Endothelial cell (in vitro differentiated cells): ENCODE measurements at regions not wholly inside any gene's neighbourhood (a gene's known extent, or its start where the extent isn't known, plus 50 kb on each side); places are given as distances from the start of the nearest gene placed in this dataset.

ENCODE experiments used
- DNase-seq: peaks from one replicate; pipeline ENCODE4 v3.0.0; 2021; ENCODE audit warnings: low spot score
- H3K27ac Mint-ChIP-seq: one replicate; pipeline ENCODE4 v1.8.0; 2021; ENCODE audit warnings: mixed read lengths, inconsistent platforms; ENCODE audit not compliant: unreplicated experiment
- H3K27me3 Mint-ChIP-seq: one replicate; pipeline ENCODE4 v1.8.0; 2021; ENCODE audit warnings: mild to moderate bottlenecking, moderate library complexity, mixed read lengths, inconsistent platforms; ENCODE audit not compliant: unreplicated experiment
- H3K36me3 Mint-ChIP-seq: one replicate; pipeline ENCODE4 v1.8.0; 2021; ENCODE audit warnings: mild to moderate bottlenecking, low read depth, mixed read lengths, inconsistent platforms; ENCODE audit not compliant: unreplicated experiment
- H3K4me1 Mint-ChIP-seq: one replicate; pipeline ENCODE4 v1.8.0; 2021; ENCODE audit warnings: mild to moderate bottlenecking, mixed read lengths, inconsistent platforms; ENCODE audit not compliant: unreplicated experiment
- H3K4me3 Mint-ChIP-seq: one replicate; pipeline ENCODE4 v1.8.0; 2021; ENCODE audit warnings: mild to moderate bottlenecking, mixed read lengths, inconsistent platforms; ENCODE audit not compliant: unreplicated experiment
- H3K9me3 Mint-ChIP-seq: one replicate; pipeline ENCODE4 v1.8.0; 2021; ENCODE audit warnings: mixed read lengths, inconsistent platforms; ENCODE audit not compliant: unreplicated experiment
- CTCF ChIP-seq: fragments of 200-600 bp; sonication (generic); IDR thresholded peaks from one replicate; pipeline ENCODE4 v1.5.0; 2021; ENCODE audit warnings: antibody characterized with exemption; ENCODE audit not compliant: unreplicated experiment

- DNase-seq = no peak
- no peak for TF ChIP-seq CTCF
- Mint-ChIP-seq H3K36me3 (no peaks in the 10 kb centered on the region), H3K4me3 (no peak overlapping the region), H3K27ac (no peak overlapping the region), H3K4me1 (peaks cover 5% of the 10 kb centered on the region), H3K9me3 (no peaks in the 10 kb centered on the region), H3K27me3 (peaks cover 4% of the 10 kb centered on the region)
These were observed 161.4 kb upstream of the KCNG1 start for GRCh38 chr20:51184289-51184688.

DNA sequence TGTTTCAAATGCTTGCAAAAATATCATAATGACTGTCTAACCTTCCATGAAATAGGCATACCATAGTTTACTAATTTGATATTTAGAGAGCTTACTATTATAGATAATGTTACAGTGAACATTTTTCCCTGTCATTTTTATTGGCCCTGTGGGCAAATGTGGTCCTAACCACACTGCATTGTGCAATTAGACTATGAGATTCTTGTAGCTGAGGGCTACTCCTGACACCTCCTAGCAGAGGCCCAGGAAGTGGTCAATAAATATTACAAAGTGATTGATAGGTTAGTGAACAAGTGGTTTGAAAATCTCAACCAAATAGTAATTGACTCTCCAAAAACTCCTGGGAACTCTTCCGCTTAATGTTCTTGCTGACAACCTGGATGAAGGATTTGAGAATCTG, 160.5 kb upstream of the KCNG1 start:
- Mint-ChIP-seq H3K4me3 (no peak overlapping the region), H3K36me3 (no peaks in the 10 kb centered on the region), H3K4me1 (peaks cover 5% of the 10 kb centered on the region)

GRCh38 chr20:51182571-51182970, 159.7 kb upstream of the KCNG1 start:
- Mint-ChIP-seq H3K36me3 (no peaks in the 10 kb centered on the region), H3K9me3 (no peaks in the 10 kb centered on the region), H3K27ac (no peak overlapping the region), H3K27me3 (peaks cover 4% of the 10 kb centered on the region), H3K4me3 (no peak overlapping the region), H3K4me1 (peaks cover 5% of the 10 kb centered on the region)
- TF ChIP-seq CTCF = no peak
- no peak for DNase-seq

More for the DNA sequence above, 160.5 kb upstream of the KCNG1 start:
- Mint-ChIP-seq H3K27me3 (peaks cover 4% of the 10 kb centered on the region), H3K27ac (no peak overlapping the region), H3K9me3 (no peaks in the 10 kb centered on the region)
- TF ChIP-seq CTCF = no peak
- no peak for DNase-seq

- Mint-ChIP-seq H3K36me3 (no peaks in the 10 kb centered on the region), H3K4me1 (peaks cover 9% of the 10 kb centered on the region), H3K27ac (no peak overlapping the region), H3K9me3 (no peaks in the 10 kb centered on the region), H3K27me3 (peaks cover 5% of the 10 kb centered on the region), H3K4me3 (no peak overlapping the region)
- no peak for DNase-seq
- TF ChIP-seq CTCF = no peak
These were observed 155.2 kb upstream of the KCNG1 start for GRCh38 chr20:51178153-51178552.

DNA sequence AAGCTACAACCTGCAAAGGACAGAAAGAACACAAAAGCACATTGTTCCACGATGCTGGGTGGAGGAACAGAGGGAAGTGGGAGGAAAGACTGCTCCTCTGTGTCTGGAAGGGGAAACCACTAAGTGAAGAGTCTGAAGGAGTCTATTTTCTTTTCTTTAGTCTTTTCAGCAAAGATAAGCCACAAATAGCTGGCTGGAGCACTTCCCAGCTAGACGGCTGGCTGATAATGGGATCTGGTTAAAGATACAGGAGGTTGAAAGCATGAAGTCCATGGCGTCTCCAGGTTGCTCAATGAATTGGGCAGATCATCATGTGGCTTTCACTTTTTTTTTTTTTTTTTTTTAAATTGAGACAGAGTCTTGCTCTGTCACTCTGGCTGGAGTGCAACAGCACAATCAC, 154.0 kb upstream of the KCNG1 start:
- no peak overlapping the region for H3K27ac Mint-ChIP-seq

More for the DNA sequence above, 154.0 kb upstream of the KCNG1 start:
- no peak for TF ChIP-seq CTCF
- no peaks in the 10 kb centered on the region for H3K9me3 Mint-ChIP-seq
- no peak overlapping the region for H3K4me3 Mint-ChIP-seq
- H3K4me1 Mint-ChIP-seq = peaks cover 9% of the 10 kb centered on the region
- no peaks in the 10 kb centered on the region for H3K36me3 Mint-ChIP-seq
- H3K27me3 Mint-ChIP-seq = peaks cover 5% of the 10 kb centered on the region
- DNase-seq = no peak
